GM18951 (cell line): ENCODE measurements at regions not wholly inside any gene's neighbourhood (a gene's known extent, or its start where the extent isn't known, plus 50 kb on each side); places are given as distances from the start of the nearest gene placed in this dataset.

Source experiments
- POLR2A ChIP-seq: IDR thresholded peaks from 4 replicates; pipeline ENCODE4 v1.6.1; 2011; ENCODE audit warnings: mild to moderate bottlenecking; ENCODE audit not compliant: insufficient read length, insufficient read depth; ENCODE audit errors: extremely low read depth
- in situ Hi-C: fragments of 300-500 bp; cut with MboI; formaldehyde crosslinking; loops from one replicate; pipeline ENCODE4 v1.12.0; 2022; ENCODE audit warnings: low sequenced_read_pairs, mixed read lengths, inconsistent platforms; ENCODE audit not compliant: unreplicated experiment

DNA sequence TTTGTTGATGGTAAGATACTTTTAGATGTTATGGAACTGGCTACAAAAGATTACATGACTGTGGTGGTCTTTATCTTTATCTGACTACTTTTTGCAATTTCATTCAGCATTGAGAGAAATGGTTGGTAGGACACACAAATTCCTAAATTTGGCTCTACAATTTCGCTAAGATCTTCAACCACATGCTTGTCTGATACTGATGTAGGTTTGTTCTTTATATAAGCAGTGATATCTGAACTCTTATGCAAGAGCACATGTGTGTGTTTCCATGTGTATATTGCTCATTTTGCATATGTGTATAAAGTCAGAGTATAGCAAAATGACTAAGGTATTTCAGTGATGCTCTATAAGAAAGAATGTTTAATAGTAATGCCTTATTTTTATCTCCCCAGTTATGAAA lies 501.5 kb downstream of the ARL4A start:
- in situ Hi-C loops, result no loop called here
- TF ChIP-seq POLR2A, result no peak

DNA sequence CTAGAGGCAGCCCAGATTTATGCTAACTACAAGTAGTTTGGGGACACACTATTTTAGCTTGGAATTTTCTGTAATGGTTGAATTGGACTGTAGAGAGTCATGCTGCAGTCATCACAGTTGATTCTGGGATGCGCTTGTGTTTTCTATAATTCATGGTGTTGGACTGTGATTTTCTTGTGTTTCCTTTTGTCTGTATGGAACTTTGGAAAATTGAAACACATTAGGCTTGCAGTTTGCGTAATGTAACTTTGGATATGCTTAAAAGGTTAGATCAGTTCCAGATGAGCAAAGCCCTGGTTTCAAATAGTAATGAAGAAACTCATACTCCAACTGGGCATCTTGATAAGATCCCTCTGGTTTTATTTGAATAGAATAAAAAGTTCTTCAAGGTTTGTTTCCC lies 502.2 kb downstream of the ARL4A start:
- no peak for TF ChIP-seq POLR2A
- in situ Hi-C loops, result no loop called here

DNA sequence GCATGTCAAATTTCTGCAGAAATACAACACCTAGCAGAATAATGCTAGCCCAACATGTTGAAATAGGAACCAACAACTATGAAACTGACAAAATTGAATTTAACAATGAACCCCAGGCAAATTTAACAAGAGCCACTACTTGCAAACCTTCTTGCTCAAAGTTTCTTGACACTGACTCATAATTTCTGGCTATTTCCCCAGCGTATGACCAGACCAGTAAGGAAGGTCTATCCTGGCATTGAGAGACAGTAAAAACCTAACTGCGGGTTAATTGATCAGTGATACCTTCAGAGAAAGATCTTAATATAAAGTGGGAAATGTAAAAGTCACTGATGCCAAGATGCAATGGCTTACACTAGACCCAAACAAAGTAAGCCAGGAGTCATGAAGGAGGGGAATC lies 510.1 kb downstream of the ARL4A start:
- in situ Hi-C loops, result no loop called here
- no peak for TF ChIP-seq POLR2A

DNA sequence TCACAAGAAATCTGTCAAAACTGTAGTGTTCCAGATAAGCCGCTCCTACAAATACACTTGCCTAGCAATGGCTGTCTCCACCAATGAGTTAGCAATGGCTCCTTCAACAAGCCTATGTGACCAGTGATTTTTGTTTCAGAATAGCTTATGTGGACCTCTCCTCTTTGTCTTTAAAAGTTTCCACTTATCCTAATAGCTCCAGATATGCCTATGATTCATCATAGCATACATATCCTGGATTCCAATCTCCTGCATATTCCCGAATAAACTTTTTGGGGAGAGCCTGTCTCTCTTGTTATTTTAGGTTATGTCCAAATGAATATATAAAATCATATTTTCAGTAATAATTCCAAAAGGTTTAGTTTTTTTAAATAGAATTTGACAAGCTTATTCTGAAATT lies 510.6 kb downstream of the ARL4A start:
- in situ Hi-C loops, result no loop called here
- no peak for TF ChIP-seq POLR2A

- TF ChIP-seq POLR2A, result no peak
- in situ Hi-C loops, result no loop called here
Observed at GRCh38 chr7:13198727-13199126, 511.3 kb downstream of the ARL4A start.

GRCh38 chr7:13201628-13202027 lies 514.2 kb downstream of the ARL4A start:
- in situ Hi-C loops, result no loop called here
- no peak for TF ChIP-seq POLR2A

DNA sequence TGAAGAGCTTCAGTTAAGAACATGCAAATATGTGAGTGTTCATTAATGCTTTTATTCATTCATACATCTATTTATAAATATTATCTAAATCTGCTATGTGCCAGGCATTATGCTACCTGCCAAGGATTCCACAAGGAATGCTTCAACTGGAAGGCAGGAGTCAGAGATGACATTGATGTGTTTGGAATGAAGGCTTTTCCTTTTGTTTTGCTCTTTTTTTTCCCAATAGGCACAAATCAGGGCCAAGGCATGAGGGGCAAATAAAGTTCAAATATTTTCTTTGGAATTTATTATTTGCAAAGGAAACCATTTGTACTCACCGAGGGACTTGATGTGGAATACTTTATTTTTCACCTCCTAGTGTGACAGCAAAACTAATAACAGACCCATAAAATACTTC lies 530.3 kb downstream of the ARL4A start:
- no peak for TF ChIP-seq POLR2A
- in situ Hi-C loops, result no loop called here

DNA sequence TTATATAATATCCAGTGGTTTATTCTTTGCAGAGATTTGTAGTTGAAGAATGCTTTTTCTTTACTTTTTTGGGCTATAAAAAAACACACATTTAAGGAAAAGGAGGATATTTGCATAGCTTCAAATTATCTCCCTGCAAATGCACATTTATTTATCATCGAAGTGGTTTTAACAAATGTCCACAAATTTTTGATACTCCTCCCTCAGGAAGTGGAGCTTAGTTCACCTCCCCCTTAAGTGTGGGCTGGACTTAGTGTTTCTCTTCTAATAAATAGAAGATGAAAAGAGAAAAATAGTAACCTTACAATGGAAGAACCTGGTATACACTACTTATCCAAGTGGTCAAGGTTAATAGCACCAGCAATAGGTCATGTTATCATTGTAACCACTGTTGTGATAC lies 537.6 kb downstream of the ARL4A start:
- in situ Hi-C loops, result no loop called here
- no peak for TF ChIP-seq POLR2A

DNA sequence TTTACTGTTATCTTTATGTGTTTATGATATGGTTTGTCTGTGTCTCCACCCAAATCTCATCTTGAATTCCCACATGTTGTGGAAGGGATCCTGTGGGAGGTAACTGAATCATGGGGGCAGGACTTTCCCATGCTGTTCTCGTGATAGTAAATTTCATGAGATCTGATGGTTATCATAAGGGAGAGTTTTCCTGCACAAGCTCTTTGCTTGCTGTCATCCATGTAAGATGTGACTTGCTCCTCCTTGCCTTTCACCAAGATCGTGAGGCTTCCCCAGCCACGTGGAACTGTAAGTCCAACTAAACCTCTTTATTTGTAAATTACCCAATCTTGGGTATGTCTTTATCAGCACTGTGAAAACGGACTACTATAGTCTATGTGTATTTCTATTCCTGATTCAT lies 539.0 kb downstream of the ARL4A start:
- no peak for TF ChIP-seq POLR2A
- in situ Hi-C loops, result no loop called here

DNA sequence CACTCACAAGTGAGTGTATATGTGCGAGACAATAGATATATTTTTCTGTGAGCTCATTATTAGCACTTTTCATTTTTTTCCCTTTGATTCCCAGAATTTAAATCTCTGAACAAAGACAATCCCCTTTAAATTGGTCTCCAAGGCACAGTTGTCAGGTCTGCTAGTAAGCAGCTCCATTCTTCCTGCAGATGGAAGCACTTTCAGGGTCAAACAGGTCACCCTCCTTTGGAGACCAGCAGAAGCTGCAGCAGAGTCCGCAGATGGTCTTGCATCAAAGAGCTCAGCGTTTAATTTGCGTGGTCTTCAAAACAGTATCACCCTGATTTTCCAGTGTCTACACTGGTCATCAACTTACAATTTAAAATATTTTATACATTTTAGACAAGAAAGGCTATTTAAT lies 543.8 kb downstream of the ARL4A start:
- TF ChIP-seq POLR2A, result no peak

DNA sequence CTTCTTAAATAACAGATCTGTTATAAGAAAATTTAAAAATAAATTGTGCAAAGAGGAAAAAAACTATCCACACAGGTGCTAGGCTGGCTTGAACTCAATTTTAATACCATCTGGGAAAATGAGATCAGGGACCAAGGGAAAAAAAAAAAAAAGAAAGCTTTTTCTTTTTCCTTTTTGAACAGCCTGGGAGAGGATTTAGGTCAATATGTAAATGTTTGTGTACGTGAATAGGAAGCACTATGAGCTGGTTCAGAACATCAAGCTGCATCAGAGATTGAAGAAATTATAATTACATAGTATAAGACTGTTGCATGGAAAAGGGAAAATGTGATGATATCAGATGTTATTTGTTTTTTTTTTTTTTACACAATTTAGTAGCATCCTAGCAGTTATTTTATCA lies 548.0 kb downstream of the ARL4A start:
- TF ChIP-seq POLR2A, result no peak
- in situ Hi-C loops, result no loop called here

More for the DNA sequence above, 543.8 kb downstream of the ARL4A start:
- in situ Hi-C loops, result no loop called here

DNA sequence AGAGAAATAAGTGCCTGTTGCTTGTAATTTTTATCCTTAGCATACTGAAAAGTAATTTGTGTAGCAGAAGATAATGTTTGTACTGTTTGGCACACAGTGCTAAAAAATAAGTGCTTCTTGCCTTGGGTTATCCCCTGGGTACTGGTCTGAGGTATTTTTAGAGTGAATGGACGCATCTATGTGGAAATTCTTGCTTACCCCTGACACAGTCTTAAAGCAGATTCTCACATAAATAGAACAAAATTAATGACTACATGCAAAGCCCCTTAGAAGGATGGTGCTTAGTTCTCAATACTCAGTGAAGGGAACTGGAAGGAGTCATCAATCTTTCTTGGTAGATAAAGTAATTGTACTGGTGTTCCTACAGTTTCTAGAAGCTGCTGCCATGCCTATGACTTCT lies 548.6 kb downstream of the ARL4A start:
- in situ Hi-C loops, result no loop called here
- TF ChIP-seq POLR2A, result no peak

GRCh38 chr7:13240349-13240748 lies 552.9 kb downstream of the ARL4A start:
- in situ Hi-C loops, result no loop called here
- no peak for TF ChIP-seq POLR2A

- in situ Hi-C loops, result no loop called here
- no peak for TF ChIP-seq POLR2A
Observed at GRCh38 chr7:13241416-13241815, 554.0 kb downstream of the ARL4A start.

DNA sequence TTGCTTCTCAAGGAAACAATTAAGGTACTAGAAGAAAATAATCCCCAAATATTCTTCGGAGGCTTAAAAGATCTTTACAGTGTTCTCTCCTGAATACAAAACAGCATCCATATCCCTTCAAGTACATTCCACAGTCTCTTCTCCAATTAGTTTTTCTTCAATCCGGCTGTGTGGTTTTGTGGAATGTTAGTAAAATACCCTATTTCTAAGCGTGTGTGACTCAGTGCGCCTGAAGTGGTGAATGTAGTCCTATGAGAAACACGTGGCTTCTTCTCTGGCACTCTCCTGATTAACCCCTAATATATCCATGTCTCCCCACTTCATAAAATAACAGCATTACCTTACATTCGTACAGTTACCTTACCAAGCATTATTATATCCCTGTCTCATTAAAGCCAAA lies 570.2 kb downstream of the ARL4A start:
- TF ChIP-seq POLR2A, result no peak
- in situ Hi-C loops, result no loop called here

- in situ Hi-C loops, result no loop called here
- TF ChIP-seq POLR2A, result no peak
Observed at GRCh38 chr7:13258386-13258785, 571.0 kb downstream of the ARL4A start.

- no peak for TF ChIP-seq POLR2A
- in situ Hi-C loops, result no loop called here
Observed at GRCh38 chr7:13259930-13260329, 572.5 kb downstream of the ARL4A start.
